Chondrocyte (in vitro differentiated cells): ENCODE measurements at regions not wholly inside any gene's neighbourhood (a gene's known extent, or its start where the extent isn't known, plus 50 kb on each side); places are given as distances from the start of the nearest gene placed in this dataset.

Experiments
- DNase-seq: peaks from one replicate; pipeline ENCODE4 v3.0.0; 2021; ENCODE audit warnings: mixed read lengths, low spot score
- H3K27ac Mint-ChIP-seq: one replicate; pipeline ENCODE4 v1.8.0; 2021; ENCODE audit warnings: mild to moderate bottlenecking, moderate library complexity, mixed read lengths; ENCODE audit not compliant: unreplicated experiment
- H3K27me3 Mint-ChIP-seq: 2 replicates; pipeline ENCODE4 v1.8.0; 2021; ENCODE audit warnings: low read depth, mixed read lengths
- H3K36me3 Mint-ChIP-seq: 2 replicates; pipeline ENCODE4 v1.8.0; 2021; ENCODE audit warnings: low read depth, mixed read lengths
- H3K4me1 Mint-ChIP-seq: 2 replicates; pipeline ENCODE4 v1.8.0; 2021; ENCODE audit warnings: low read depth, mild to moderate bottlenecking, mixed read lengths
- H3K4me3 Mint-ChIP-seq: one replicate; pipeline ENCODE4 v1.8.0; 2021; ENCODE audit warnings: mild to moderate bottlenecking, moderate library complexity, mixed read lengths; ENCODE audit not compliant: unreplicated experiment
- H3K9me3 Mint-ChIP-seq: 2 replicates; pipeline ENCODE4 v1.8.0; 2021; ENCODE audit warnings: low read depth, mixed read lengths
- CTCF ChIP-seq: fragments of 200-600 bp; sonication (generic); IDR thresholded peaks from 2 replicates; pipeline ENCODE4 v1.5.0; 2021; ENCODE audit warnings: antibody characterized with exemption, mild to moderate bottlenecking, moderate library complexity

GRCh38 chr11:86161336-86161735 lies 83.2 kb upstream of the EED start:
- Mint-ChIP-seq H3K27ac (no peak overlapping the region), H3K27me3 (no peaks in the 10 kb centered on the region), H3K4me1 (peaks cover 43% of the 10 kb centered on the region), H3K36me3 (no peaks in the 10 kb centered on the region), H3K4me3 (no peak overlapping the region), H3K9me3 (peaks cover 3% of the 10 kb centered on the region)
- no peak for TF ChIP-seq CTCF
- no peak for DNase-seq

DNA sequence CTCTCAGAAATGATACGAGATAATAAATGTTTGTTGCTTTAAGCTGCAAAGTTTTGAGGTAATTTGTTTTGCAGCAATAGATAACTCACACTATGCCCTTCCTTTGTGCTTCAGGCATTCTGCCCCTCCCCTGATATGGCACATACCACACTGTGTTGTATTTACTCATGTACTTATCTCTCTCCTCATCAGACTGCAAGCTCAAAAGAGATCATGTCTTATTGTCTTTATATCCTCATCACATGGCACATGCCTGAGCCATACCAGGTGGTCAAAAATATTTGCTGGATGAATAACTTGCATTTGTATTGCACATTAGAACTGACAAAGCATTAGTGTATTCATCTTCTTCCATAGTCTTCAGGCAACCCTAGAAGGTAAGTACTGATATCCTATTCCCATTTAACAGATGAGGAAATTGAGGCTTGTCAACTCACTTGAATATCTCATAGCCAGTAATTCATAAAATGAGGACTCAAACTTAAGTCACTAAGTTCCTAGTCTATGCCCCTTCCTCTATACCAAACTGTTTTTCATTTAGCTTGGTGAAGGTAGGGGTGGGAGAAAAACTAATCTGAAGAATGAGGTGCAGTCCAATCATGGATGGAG lies 83.9 kb upstream of the EED start:
- Mint-ChIP-seq H3K27me3 (no peaks in the 10 kb centered on the region), H3K4me3 (no peak overlapping the region), H3K36me3 (no peaks in the 10 kb centered on the region), H3K4me1 (peaks cover 46% of the 10 kb centered on the region), H3K27ac (no peak overlapping the region), H3K9me3 (peaks cover 3% of the 10 kb centered on the region)
- no peak for DNase-seq
- no peak for TF ChIP-seq CTCF

DNA sequence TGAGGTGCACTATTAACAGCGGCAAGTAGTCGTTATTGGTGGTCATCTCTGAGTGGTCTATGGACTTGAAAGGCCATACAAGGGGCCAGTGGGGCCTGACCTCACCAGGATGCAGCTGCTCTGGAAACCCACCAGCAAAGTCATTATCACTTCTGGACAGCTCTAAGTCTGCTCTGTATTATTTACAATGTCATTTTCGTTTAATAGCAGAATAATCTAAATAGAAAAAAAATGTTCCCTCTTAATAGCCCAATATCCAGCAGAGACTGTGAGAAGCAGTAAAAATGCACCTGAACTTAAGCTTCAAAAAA lies 85.0 kb upstream of the EED start:
- H3K9me3 Mint-ChIP-seq: peaks cover 3% of the 10 kb centered on the region
- no peak overlapping the region for H3K4me3 Mint-ChIP-seq
- no peak for TF ChIP-seq CTCF
- H3K27ac Mint-ChIP-seq: no peak overlapping the region
- no peaks in the 10 kb centered on the region for H3K36me3 Mint-ChIP-seq
- no peaks in the 10 kb centered on the region for H3K27me3 Mint-ChIP-seq
- peaks cover 52% of the 10 kb centered on the region for H3K4me1 Mint-ChIP-seq
- DNase-seq: no peak

- no peak for TF ChIP-seq CTCF
- H3K27ac Mint-ChIP-seq: no peak overlapping the region
- no peak overlapping the region for H3K4me3 Mint-ChIP-seq
- no peak for DNase-seq
- no peaks in the 10 kb centered on the region for H3K36me3 Mint-ChIP-seq
- no peaks in the 10 kb centered on the region for H3K27me3 Mint-ChIP-seq
- peaks cover 3% of the 10 kb centered on the region for H3K9me3 Mint-ChIP-seq
- H3K4me1 Mint-ChIP-seq: peaks cover 51% of the 10 kb centered on the region
Observed at GRCh38 chr11:86158704-86159580, 85.6 kb upstream of the EED start.

- H3K4me1 Mint-ChIP-seq: peaks cover 49% of the 10 kb centered on the region
- no peak overlapping the region for H3K27ac Mint-ChIP-seq
- no peak for TF ChIP-seq CTCF
- H3K27me3 Mint-ChIP-seq: no peaks in the 10 kb centered on the region
- peaks cover 3% of the 10 kb centered on the region for H3K9me3 Mint-ChIP-seq
- H3K36me3 Mint-ChIP-seq: no peaks in the 10 kb centered on the region
- H3K4me3 Mint-ChIP-seq: no peak overlapping the region
- no peak for DNase-seq
Observed at GRCh38 chr11:86157797-86158378, 86.7 kb upstream of the EED start.
